Stimulated activated CD4-positive, alpha-beta T cell treated with anti-CD3 and anti-CD28 coated beads, Interleukin-2, amount 100 ng/mL, for 24 hours (primary cell): ENCODE measurements at regions not wholly inside any gene's neighbourhood (a gene's known extent, or its start where the extent isn't known, plus 50 kb on each side); places are given as distances from the start of the nearest gene placed in this dataset.
"Not testable (repeated sequence)": the region's sequence is repeated elsewhere in the genome, so short reads cannot be mapped to it uniquely, and the experiment has no call there.

Experiments used
- DNase-seq, 2 donors: peaks; one replicate each; pipeline ENCODE4 v3.0.0-alpha.2; 2020

GRCh38 chr9:13939701-13940490, 374.0 kb downstream of the NFIB start:
- no peak for DNase-seq

GRCh38 chr9:13939134-13939533, 374.8 kb downstream of the NFIB start:
- DNase-seq: no peak

- DNase-seq: no peak
These were observed 379.5 kb downstream of the NFIB start for GRCh38 chr9:13934416-13934815.

GRCh38 chr9:13933268-13933656, 380.7 kb downstream of the NFIB start:
- no peak for DNase-seq

GRCh38 chr9:13932528-13933267, 381.2 kb downstream of the NFIB start:
- no peak for DNase-seq

GRCh38 chr9:13929013-13929412, 384.9 kb downstream of the NFIB start:
- no peak for DNase-seq

GRCh38 chr9:13923381-13923780, 390.6 kb downstream of the NFIB start:
- no peak for DNase-seq

GRCh38 chr9:13920557-13920956, 393.4 kb downstream of the NFIB start:
- no peak for DNase-seq

- DNase-seq: no peak
These were observed 394.5 kb downstream of the NFIB start for GRCh38 chr9:13919401-13919800.

- DNase-seq: no peak
These were observed 396.4 kb downstream of the NFIB start for GRCh38 chr9:13917534-13917933.

- DNase-seq: no peak
These were observed 398.2 kb downstream of the NFIB start for GRCh38 chr9:13915591-13916301.

- DNase-seq: no peak
These were observed 398.8 kb downstream of the NFIB start for GRCh38 chr9:13915131-13915530.

- DNase-seq: no peak
These were observed 402.5 kb downstream of the NFIB start for GRCh38 chr9:13911473-13911872.

GRCh38 chr9:13907842-13908241, 406.1 kb downstream of the NFIB start:
- DNase-seq: not testable (repeated sequence)

GRCh38 chr9:13904746-13905145, 409.2 kb downstream of the NFIB start:
- DNase-seq: no peak

- no peak for DNase-seq
These were observed 409.6 kb downstream of the NFIB start for GRCh38 chr9:13904311-13904710.

- no peak for DNase-seq
These were observed 411.5 kb downstream of the NFIB start for GRCh38 chr9:13902286-13903066.

- DNase-seq: no peak
These were observed 412.8 kb downstream of the NFIB start for GRCh38 chr9:13901176-13901575.

GRCh38 chr9:13900449-13900848, 413.5 kb downstream of the NFIB start:
- DNase-seq: no peak

GRCh38 chr9:13899924-13900323, 414.0 kb downstream of the NFIB start:
- no peak for DNase-seq

GRCh38 chr9:13898957-13899356, 415.0 kb downstream of the NFIB start:
- DNase-seq: no peak

GRCh38 chr9:13896922-13897835, 416.8 kb downstream of the NFIB start:
- DNase-seq: no peak
